ENCODE measurements at regions not wholly inside any gene's neighbourhood (a gene's known extent, or its start where the extent isn't known, plus 50 kb on each side); places are given as distances from the start of the nearest gene placed in this dataset.

DNA sequence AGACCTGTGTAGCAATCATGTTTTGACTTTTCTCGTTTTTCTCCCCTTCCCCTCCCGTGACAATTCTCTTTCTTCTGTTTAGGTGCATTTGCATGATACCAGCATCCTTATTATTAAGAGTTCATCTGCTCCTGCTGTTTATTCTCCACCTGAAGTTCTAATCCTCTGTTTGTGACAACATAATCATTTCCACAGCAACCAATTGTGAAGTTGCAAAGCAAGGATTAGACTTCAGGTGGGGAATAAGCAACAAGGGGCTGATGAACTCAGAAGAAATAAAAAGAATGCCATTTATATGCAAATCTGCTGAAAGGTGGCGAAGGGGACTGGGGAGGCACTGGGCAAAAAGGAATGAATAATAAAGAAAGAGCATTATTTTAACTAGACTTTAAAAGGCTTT, 124.8 kb upstream of the LINC00305 start:
- no peaks in the 10 kb centered on the region for H3K4me1 Mint-ChIP-seq (ENCODE audit: low read depth)
- H3K36me3 Mint-ChIP-seq (ENCODE audit: low read depth) = no peaks in the 10 kb centered on the region
- no peaks in the 10 kb centered on the region for H3K27me3 Mint-ChIP-seq
- DNase-seq = no peak
- H3K27ac Mint-ChIP-seq = no peak overlapping the region
- H3K9me3 Mint-ChIP-seq = peaks cover 3% of the 10 kb centered on the region
- H3K4me3 Mint-ChIP-seq = no peak overlapping the region

DNA sequence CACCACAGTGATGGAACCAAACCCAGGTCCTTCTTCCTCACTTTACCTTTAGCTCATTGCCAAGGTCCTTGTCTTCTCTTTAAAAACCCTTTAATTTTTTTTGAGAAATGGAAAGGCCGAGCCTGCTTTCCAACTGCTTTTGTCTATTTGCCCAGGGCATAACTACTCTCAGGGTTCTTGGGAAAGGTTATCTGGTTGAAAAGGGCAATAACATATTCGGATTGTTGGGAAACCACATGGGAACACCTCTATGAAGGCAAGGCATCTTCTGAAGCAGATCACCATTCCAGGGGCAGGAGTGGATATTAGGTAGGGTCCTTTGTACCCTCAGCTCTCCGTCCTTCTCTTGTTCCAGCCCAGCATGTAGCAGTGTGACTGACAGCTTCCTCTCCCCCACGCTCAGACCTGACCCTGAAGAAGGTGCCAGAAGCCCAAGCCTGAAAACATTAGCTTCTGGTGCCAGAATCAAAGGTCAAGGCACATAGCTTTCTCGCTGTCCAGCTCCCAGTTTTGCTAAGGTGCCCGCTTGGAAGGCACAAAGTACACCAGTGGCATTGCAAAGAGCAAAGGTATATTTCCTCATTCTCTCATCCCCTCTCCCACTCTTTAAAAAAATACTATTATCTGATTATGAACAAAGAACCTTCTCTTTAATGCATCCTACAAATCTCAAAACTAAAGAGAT, 123.2 kb upstream of the LINC00305 start:
- H3K36me3 Mint-ChIP-seq (ENCODE audit: low read depth) = no peaks in the 10 kb centered on the region
- no peaks in the 10 kb centered on the region for H3K4me1 Mint-ChIP-seq (ENCODE audit: low read depth)
- H3K9me3 Mint-ChIP-seq = no peaks in the 10 kb centered on the region
- no peak for DNase-seq
- H3K4me3 Mint-ChIP-seq = no peak overlapping the region
- no peaks in the 10 kb centered on the region for H3K27me3 Mint-ChIP-seq
- H3K27ac Mint-ChIP-seq = no peak overlapping the region

DNA sequence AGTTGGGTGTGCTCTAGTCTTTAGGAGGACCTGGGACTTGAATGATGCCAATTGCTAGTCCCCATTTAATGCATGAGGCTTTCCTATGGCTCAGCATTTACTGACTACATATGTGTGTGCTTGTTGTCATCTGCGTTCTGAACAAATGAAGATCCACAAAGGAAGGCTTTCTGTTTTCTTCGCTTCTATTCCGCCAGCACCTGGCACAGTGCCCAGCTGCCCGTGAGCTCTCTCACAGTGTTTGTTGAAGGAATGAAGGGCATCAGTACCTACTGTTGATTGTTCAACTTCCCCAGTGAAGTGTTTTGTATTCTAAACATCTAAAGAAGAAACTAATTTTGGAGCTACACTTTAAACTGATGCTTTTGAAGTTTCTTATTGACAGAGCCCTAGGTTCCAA, 122.4 kb upstream of the LINC00305 start:
- Mint-ChIP-seq H3K27me3 (no peaks in the 10 kb centered on the region), H3K36me3 (ENCODE audit: low read depth) (no peaks in the 10 kb centered on the region), H3K4me3 (no peak overlapping the region), H3K4me1 (ENCODE audit: low read depth) (no peaks in the 10 kb centered on the region), H3K27ac (no peak overlapping the region), H3K9me3 (no peaks in the 10 kb centered on the region)
- no peak for DNase-seq

DNA sequence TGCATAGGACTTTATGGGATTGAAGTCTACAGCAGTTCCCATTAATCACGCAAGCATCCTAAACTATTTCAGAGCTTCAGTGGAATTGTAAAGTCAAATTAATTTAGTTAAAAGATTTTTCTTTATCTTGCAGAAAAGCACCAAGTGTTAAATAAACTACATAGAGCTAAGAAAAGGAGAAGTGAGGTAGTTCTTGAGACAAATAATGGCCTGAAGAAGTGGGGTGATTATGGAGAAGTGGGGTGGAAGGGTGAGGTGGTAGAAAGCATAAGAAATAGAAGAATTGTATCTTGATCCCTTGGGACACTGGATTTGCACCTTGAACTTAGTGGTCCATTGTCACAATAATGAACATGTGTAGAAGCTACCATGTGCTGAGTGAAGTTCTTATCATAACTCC, 121.7 kb upstream of the LINC00305 start:
- H3K27me3 Mint-ChIP-seq = no peaks in the 10 kb centered on the region
- peaks cover 1% of the 10 kb centered on the region for H3K9me3 Mint-ChIP-seq
- no peaks in the 10 kb centered on the region for H3K36me3 Mint-ChIP-seq (ENCODE audit: low read depth)
- no peak for DNase-seq
- H3K27ac Mint-ChIP-seq = no peak overlapping the region
- no peak overlapping the region for H3K4me3 Mint-ChIP-seq
- no peaks in the 10 kb centered on the region for H3K4me1 Mint-ChIP-seq (ENCODE audit: low read depth)

DNA sequence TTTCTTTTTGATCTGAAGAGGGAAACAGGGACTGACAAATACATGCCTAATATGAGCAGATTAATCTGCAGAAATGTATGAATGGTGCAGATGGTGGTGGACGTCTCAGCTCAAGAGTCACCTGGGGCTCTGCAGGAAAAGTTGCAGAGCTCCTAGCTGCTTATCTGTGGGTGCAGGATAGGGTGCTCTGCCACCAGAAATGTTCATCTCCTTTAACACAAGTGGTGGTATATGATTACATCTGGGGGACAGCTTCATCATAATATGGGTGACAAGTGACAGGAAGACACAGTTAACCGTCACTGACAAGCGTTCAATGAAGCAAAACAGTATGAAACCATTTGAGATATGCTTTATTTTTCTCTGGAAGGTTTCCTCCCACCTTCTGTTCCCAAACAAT, 121.2 kb upstream of the LINC00305 start:
- Mint-ChIP-seq H3K4me3 (no peak overlapping the region), H3K9me3 (peaks cover 3% of the 10 kb centered on the region), H3K27me3 (no peaks in the 10 kb centered on the region), H3K36me3 (ENCODE audit: low read depth) (no peaks in the 10 kb centered on the region), H3K4me1 (ENCODE audit: low read depth) (no peaks in the 10 kb centered on the region), H3K27ac (no peak overlapping the region)
- no peak for DNase-seq

DNA sequence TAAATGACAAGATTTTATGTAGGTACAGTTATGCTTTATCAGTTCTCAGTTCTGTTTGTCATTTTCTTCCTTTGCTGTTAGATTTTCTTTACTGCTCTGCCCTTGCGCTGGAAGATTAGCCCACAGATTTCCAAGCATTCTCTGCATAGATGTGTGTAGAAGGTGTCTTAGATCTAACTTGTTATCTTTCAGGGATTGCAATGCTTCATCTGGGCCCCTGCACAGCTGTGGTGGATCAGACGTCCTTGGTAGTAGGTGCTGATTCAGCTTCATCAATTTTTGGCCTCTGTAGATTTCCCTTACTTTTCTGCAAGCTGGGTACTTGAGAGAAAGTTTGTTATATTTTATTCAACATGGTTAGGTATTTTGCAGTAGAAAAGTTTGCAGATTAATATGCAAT, 115.3 kb upstream of the LINC00305 start:
- Mint-ChIP-seq H3K9me3 (peaks cover 6% of the 10 kb centered on the region), H3K4me3 (no peak overlapping the region), H3K27me3 (no peaks in the 10 kb centered on the region), H3K4me1 (ENCODE audit: low read depth) (no peaks in the 10 kb centered on the region), H3K27ac (no peak overlapping the region), H3K36me3 (ENCODE audit: low read depth) (no peaks in the 10 kb centered on the region)
- DNase-seq = no peak

DNA sequence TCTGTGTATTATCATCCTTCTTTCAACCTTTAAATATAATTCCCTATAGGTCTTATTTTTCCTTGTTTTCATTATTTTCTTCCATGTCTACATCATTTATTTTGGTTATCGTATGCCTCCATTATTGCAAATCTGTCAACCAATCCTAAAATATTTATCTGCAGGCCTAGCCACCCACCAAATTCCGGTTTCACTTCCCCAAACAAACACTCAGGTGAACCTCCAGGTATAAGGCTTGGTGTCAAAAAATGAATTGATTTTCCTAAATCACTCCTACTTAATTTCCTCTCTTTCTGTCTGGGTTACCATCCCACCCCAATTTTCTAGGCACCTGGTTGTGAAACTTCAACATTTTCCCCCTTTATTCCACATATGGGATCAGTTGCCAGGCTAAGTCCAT, 111.9 kb upstream of the LINC00305 start:
- Mint-ChIP-seq H3K36me3 (ENCODE audit: low read depth) (no peaks in the 10 kb centered on the region), H3K4me1 (ENCODE audit: low read depth) (no peaks in the 10 kb centered on the region), H3K4me3 (no peak overlapping the region), H3K9me3 (peaks cover 6% of the 10 kb centered on the region), H3K27ac (no peak overlapping the region), H3K27me3 (no peaks in the 10 kb centered on the region)
- DNase-seq = no peak

DNA sequence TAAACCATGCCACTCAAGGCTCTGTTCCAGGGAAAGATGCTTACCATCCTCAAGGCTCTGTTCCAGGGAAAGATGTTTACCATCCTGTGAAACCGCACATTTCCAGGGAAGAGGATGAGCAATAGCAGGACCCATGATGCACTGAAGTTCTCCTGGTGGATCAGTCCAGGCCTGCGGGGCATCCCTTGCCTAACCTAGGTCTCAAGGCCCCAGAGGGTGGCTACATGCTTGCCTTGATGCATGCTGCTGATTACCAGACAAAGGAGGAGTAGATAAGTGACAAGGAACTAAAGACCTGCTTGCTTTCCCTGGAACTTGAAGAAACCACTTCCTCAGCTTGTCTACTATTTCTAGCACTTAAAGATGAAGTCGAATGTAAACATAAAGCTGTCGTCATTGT, 111.0 kb upstream of the LINC00305 start:
- H3K4me3 Mint-ChIP-seq = no peak overlapping the region
- H3K27ac Mint-ChIP-seq = no peak overlapping the region
- peaks cover 3% of the 10 kb centered on the region for H3K9me3 Mint-ChIP-seq
- no peaks in the 10 kb centered on the region for H3K4me1 Mint-ChIP-seq (ENCODE audit: low read depth)
- no peak for DNase-seq
- H3K36me3 Mint-ChIP-seq (ENCODE audit: low read depth) = no peaks in the 10 kb centered on the region
- no peaks in the 10 kb centered on the region for H3K27me3 Mint-ChIP-seq

DNA sequence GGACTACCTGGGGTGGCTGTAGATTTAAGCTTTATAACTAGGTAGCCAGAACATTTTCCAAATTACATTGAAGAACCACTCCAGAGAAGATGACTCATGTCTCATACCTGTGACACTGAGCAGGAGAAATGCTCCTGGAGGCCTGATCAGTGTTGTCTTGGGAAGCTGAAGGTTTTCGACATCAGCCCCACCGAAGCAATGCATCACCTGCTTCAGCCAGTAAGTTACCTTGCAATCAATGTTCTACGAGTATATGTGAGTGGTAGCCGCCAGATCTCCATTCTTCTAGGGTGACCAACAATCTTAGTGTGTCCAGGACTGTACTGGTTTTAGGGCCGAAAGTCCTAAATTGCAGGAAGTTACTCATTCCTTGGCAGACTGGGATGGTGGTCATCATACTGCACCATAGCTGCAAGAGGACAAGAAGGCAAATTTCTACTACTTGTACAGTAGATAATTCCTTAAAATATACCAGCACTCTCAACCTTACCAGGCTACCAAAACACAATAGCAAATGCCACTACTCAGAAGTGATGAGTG, 109.3 kb upstream of the LINC00305 start:
- Mint-ChIP-seq H3K4me3 (no peak overlapping the region), H3K9me3 (no peaks in the 10 kb centered on the region), H3K27ac (no peak overlapping the region), H3K4me1 (ENCODE audit: low read depth) (no peaks in the 10 kb centered on the region), H3K36me3 (ENCODE audit: low read depth) (no peaks in the 10 kb centered on the region), H3K27me3 (no peaks in the 10 kb centered on the region)
- DNase-seq = no peak

DNA sequence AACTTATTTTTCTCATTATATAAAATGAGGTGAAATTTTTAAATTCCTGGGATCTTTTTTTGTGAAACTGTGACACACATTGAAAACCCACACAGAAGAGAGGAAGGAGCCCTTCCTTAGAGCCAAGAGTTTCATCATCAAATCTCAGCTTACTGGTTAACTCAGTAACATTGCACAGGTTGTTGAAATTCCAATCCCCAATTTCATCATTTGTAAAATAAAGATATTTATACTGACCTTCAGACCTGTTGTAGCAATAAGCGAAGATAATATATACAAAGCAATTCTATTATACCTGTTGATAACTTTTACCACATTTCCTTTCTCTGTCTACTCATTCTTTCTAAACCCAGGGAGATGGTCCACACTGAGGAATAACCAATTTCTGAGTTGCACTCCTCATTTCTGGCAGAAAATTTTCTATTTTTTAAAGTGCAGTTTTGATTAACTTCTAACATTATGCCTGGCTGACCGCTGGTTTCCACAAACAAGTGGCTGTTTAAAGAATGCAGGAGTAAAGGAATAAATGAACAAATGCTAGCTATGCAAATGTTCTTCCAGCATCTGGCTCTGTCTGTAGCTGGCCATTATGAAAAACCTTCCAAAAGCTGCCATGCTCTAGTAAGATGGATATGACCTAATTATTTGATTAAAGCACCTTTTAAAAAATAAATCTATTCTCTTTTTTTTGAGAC, 105.7 kb upstream of the LINC00305 start:
- Mint-ChIP-seq H3K27ac (no peak overlapping the region), H3K27me3 (no peaks in the 10 kb centered on the region)

DNA sequence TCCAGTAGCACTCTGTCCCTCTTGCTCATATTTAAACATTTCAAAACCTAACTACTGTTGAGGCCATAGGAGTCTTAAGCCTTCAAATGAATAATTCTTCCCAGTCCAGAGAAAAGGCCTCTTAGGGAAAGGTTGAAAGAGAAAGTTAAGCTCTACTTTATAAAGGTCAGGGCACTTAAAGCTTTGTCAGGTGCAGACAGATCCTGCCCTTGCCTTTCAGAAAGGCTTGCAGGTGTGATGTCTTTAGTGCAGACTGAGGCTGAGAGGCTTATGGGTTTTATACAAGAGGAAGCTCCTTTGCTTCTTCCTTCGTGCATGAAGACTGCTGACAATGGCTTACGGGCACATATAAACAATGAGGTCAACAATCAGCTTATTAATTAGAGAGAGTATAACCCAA, 105.0 kb upstream of the LINC00305 start:
- no peaks in the 10 kb centered on the region for H3K4me1 Mint-ChIP-seq (ENCODE audit: low read depth)
- no peak for DNase-seq
- H3K27me3 Mint-ChIP-seq = no peaks in the 10 kb centered on the region
- no peaks in the 10 kb centered on the region for H3K36me3 Mint-ChIP-seq (ENCODE audit: low read depth)
- no peak overlapping the region for H3K27ac Mint-ChIP-seq
- H3K4me3 Mint-ChIP-seq = no peak overlapping the region
- peaks cover 4% of the 10 kb centered on the region for H3K9me3 Mint-ChIP-seq

More for the DNA sequence above, 105.7 kb upstream of the LINC00305 start:
- Mint-ChIP-seq H3K4me3 (no peak overlapping the region), H3K4me1 (ENCODE audit: low read depth) (no peaks in the 10 kb centered on the region), H3K36me3 (ENCODE audit: low read depth) (no peaks in the 10 kb centered on the region), H3K9me3 (peaks cover 4% of the 10 kb centered on the region)
- no peak for DNase-seq

DNA sequence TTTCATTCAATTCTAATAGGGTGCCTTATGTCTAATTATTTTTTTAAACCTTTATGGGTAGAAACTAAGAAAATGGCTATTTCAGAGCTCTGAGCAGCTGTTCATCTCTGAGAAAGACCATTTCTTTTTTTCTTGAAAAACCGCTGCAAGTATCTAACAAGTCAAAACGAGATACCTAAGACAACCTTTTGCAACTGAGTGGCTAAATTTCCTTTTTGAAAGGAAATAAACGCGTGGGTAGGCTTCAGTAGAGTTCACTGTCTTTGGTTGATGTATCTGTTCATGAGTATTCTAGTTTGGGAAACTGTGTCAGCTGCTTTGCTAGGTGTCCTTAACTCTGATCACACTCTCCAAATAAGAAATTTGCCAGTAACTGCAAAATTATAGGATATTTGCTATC, 104.3 kb upstream of the LINC00305 start:
- Mint-ChIP-seq H3K36me3 (ENCODE audit: low read depth) (no peaks in the 10 kb centered on the region), H3K9me3 (peaks cover 4% of the 10 kb centered on the region), H3K4me3 (no peak overlapping the region)

DNA sequence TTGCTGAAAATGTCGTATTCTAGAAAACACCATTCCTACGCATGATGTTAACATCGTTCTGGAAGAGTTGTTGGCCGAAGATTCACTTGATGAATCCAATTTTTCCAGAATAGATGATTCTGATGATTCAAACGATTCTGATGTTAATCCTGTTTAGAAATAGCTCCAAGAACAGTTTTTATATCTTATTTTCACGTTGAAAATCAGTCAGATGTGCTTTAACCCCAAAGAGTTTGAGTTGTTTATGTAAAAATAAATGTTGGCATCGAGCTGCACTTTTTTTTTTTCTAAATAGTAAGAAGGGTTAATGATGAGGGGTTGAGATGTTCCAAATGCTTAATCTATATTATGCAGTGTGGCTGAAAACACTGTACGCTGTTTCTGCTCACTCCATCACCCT, 99.9 kb upstream of the LINC00305 start:
- Mint-ChIP-seq H3K4me3 (no peak overlapping the region), H3K9me3 (peaks cover 4% of the 10 kb centered on the region), H3K36me3 (ENCODE audit: low read depth) (no peaks in the 10 kb centered on the region), H3K4me1 (ENCODE audit: low read depth) (no peaks in the 10 kb centered on the region), H3K27ac (no peak overlapping the region), H3K27me3 (no peaks in the 10 kb centered on the region)
- DNase-seq = no peak

More for the DNA sequence above, 104.3 kb upstream of the LINC00305 start:
- no peaks in the 10 kb centered on the region for H3K27me3 Mint-ChIP-seq
- H3K27ac Mint-ChIP-seq = no peak overlapping the region
- H3K4me1 Mint-ChIP-seq (ENCODE audit: low read depth) = no peaks in the 10 kb centered on the region
- no peak for DNase-seq

DNA sequence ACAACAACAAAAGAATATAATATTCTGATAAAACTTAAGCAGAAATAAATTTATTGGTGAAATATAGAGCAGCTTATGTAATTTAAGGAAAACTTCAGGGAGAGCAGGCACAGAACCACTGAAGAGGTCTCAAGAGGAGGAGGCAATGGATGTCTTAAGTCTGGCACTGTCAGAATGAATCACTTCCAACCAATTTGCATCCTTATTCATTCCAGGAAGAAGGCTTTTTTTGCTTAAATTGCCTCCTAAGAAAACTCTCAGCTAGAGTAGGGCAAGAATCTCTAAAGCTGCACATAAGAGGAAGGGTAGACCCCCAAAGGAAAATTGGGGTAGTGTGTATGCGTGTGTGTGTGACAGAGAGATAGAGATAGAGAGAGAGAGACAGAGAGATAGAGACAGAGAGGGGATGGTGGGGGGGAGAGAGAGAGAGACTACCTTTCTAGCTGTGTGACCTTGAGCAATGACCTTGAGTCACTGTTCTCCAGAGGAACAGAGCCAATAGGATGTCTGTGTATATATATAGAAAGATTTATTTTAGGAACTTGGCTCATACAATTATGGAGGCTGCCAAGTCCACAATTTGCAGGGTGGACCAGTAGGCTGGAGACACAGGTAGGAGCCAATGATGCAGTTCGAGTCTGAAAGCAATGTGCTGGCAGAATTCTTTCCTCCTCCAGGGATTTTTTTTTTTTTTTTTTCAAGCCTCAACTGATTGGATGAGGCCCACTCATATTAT, 96.4 kb upstream of the LINC00305 start:
- Mint-ChIP-seq H3K36me3 (ENCODE audit: low read depth) (no peaks in the 10 kb centered on the region), H3K9me3 (no peaks in the 10 kb centered on the region), H3K27me3 (no peaks in the 10 kb centered on the region), H3K4me3 (no peak overlapping the region), H3K4me1 (ENCODE audit: low read depth) (no peaks in the 10 kb centered on the region), H3K27ac (no peak overlapping the region)
- DNase-seq = no peak

DNA sequence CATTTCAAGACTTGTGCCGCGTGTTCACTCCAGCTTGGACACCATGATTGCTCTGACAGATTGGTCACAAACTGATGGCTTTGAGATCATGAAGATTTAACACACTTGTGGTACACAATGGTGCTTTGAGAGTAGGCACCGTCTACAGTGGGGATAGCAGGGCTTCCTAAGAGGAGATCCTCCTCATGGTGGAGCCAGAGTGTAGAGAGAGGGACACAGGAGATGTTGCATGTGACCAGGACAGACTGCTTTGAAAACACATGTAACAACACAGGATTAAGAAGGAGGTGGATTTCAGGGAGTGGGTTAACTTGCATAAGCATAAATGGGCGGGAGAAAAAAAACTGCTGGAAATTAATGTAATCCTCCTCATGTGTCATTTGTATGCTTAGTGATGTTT, 95.7 kb upstream of the LINC00305 start:
- Mint-ChIP-seq H3K9me3 (no peaks in the 10 kb centered on the region), H3K36me3 (ENCODE audit: low read depth) (no peaks in the 10 kb centered on the region), H3K27ac (no peak overlapping the region), H3K27me3 (no peaks in the 10 kb centered on the region), H3K4me3 (no peak overlapping the region), H3K4me1 (ENCODE audit: low read depth) (no peaks in the 10 kb centered on the region)
- no peak for DNase-seq
